ENCODE measurements at regions not wholly inside any gene's neighbourhood (a gene's known extent, or its start where the extent isn't known, plus 50 kb on each side); places are given as distances from the start of the nearest gene placed in this dataset.

DNA sequence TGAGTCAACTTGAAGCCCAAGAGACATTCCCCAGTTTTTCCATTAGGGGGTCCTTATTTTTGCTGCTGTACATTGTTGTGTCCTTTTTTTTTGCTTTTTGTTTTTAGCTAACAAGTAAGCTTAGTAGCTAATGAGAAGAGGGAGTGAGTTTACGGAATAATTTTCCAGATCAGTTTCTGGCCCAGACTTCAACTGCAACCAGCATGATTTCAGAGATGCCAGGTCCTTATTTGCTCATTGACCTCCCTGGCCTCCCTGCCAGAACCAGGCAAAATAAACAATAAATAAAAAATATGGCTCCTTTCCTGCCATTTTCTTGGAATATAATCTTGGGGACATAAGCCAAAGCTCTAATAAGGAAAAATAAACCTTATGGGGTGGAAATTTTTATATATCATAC, 185.9 kb downstream of the FAT3 start:
- Mint-ChIP-seq H3K4me1 (ENCODE audit: low read depth) (peaks cover 18% of the 10 kb centered on the region), H3K9me3 (ENCODE audit: low read depth) (no peaks in the 10 kb centered on the region), H3K27ac (no peak overlapping the region)

DNA sequence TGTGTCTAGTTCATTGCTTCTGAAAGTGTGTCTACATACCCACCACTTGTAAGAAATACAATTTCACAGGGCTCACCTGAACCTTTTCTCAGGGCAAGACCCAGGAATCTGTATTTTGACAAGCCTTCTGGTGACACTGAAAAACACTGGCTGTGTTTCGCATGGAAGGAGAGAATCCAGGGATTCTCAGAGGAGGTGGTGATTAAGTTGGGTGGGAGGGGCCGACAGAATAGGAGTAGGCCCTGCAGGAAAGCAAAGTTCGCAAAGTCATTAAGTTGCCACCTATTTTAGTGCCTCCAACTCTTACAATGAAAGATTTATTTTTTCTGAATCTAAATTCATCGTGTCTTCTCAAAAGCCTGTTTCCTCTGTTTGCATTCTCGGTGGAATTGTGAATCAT, 186.8 kb downstream of the FAT3 start:
- Mint-ChIP-seq H3K4me1 (ENCODE audit: low read depth) (peaks cover 18% of the 10 kb centered on the region), H3K9me3 (ENCODE audit: low read depth) (no peaks in the 10 kb centered on the region), H3K4me3 (ENCODE audit: low read depth) (no peak overlapping the region), H3K36me3 (ENCODE audit: insufficient read depth) (no peaks in the 10 kb centered on the region), H3K27me3 (no peaks in the 10 kb centered on the region), H3K27ac (no peak overlapping the region)
- TF ChIP-seq, protein P1, sequence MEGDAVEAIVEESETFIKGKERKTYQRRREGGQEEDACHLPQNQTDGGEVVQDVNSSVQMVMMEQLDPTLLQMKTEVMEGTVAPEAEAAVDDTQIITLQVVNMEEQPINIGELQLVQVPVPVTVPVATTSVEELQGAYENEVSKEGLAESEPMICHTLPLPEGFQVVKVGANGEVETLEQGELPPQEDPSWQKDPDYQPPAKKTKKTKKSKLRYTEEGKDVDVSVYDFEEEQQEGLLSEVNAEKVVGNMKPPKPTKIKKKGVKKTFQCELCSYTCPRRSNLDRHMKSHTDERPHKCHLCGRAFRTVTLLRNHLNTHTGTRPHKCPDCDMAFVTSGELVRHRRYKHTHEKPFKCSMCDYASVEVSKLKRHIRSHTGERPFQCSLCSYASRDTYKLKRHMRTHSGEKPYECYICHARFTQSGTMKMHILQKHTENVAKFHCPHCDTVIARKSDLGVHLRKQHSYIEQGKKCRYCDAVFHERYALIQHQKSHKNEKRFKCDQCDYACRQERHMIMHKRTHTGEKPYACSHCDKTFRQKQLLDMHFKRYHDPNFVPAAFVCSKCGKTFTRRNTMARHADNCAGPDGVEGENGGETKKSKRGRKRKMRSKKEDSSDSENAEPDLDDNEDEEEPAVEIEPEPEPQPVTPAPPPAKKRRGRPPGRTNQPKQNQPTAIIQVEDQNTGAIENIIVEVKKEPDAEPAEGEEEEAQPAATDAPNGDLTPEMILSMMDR (IDR thresholded peaks at IDR 0.05; ENCODE audit: unreplicated experiment) = no peak
- DNase-seq (ENCODE audit: low spot score, unreplicated experiment) = no peak

More for the DNA sequence above, 185.9 kb downstream of the FAT3 start:
- H3K27me3 Mint-ChIP-seq = no peaks in the 10 kb centered on the region
- H3K4me3 Mint-ChIP-seq (ENCODE audit: low read depth) = no peak overlapping the region
- DNase-seq (ENCODE audit: low spot score, unreplicated experiment) = no peak
- TF ChIP-seq, protein P1 (IDR thresholded peaks at IDR 0.05; ENCODE audit: unreplicated experiment) = no peak
- no peaks in the 10 kb centered on the region for H3K36me3 Mint-ChIP-seq (ENCODE audit: insufficient read depth)

DNA sequence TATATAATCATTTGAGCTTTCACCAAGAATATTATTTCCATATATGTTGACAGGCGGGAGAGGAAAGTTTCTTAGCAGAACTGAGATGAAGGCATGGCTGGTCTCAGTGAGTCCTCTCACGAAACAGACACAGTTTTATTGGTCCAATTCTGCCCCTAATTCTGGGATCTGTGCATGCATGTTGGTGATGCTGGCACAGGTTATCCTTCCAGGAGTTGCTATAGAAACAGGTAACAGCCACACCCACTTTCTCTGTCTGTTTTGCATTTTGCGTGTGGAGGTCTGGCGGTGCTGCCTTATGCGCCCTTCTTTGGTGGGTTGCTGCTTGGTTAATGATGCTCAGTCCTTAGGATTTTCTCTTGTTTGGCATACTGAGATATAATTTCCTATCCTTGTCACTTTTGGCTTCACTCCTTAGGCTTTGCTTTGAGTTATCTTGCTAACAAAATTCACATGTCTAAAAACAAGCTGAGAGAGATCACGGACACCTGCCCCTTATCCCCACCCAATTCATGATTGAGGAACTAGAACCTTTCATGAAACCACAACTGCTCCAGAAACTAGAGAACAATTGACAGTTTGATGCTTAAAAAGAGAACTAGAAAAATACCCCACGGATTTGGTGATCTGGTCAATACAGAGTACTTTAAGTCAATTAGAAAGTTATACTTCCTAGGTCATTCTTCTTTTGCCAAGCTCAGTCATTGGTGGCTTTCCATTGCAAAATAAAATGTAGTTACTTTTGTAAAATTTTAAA, 189.3 kb downstream of the FAT3 start:
- Mint-ChIP-seq H3K27ac (no peak overlapping the region), H3K4me1 (ENCODE audit: low read depth) (peaks cover 11% of the 10 kb centered on the region), H3K4me3 (ENCODE audit: low read depth) (no peak overlapping the region), H3K9me3 (ENCODE audit: low read depth) (no peaks in the 10 kb centered on the region), H3K27me3 (no peaks in the 10 kb centered on the region), H3K36me3 (ENCODE audit: insufficient read depth) (no peaks in the 10 kb centered on the region)
- TF ChIP-seq, protein P1 (IDR thresholded peaks at IDR 0.05; ENCODE audit: unreplicated experiment) = no peak
- no peak for DNase-seq (ENCODE audit: low spot score, unreplicated experiment)

DNA sequence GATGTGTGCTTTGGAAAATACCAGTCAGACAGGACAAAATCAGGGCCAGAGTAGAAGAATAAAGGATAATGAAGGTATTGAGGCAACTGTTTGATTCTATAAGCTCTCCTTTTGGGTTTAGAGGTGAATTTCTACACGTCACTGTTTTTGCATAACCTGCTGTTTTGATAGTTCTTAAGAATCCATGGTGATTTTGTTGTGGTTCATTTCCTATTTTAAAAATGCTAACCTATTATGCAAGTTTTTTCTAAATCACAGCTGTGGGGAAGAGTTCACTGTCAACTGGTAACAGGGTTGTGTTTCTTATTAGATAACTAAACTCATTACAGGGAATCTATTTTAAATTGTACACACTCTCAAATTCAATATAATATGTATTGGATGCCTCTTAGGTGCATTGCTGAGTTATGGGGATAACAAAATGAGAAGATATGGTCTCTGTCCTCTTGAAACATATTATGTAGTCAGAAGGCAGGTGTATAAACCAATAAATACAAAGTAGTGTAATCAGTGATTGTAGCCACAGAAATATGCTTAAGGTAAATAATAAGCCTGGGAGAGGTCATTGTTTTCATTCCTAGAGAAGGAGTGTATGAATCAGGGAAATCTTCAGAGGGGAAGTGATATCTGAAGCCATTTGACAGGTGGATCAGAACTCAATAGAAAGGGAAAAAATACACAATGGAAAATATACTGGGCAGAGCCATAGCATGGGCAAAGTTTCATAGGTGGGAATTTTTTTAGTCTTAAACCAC, 192.5 kb downstream of the FAT3 start:
- H3K27me3 Mint-ChIP-seq = no peaks in the 10 kb centered on the region
- H3K27ac Mint-ChIP-seq = no peak overlapping the region
- DNase-seq (ENCODE audit: low spot score, unreplicated experiment) = no peak
- TF ChIP-seq, protein P1 (IDR thresholded peaks at IDR 0.05; ENCODE audit: unreplicated experiment) = no peak
- no peaks in the 10 kb centered on the region for H3K9me3 Mint-ChIP-seq (ENCODE audit: low read depth)
- no peaks in the 10 kb centered on the region for H3K4me1 Mint-ChIP-seq (ENCODE audit: low read depth)
- H3K36me3 Mint-ChIP-seq (ENCODE audit: insufficient read depth) = no peaks in the 10 kb centered on the region
- H3K4me3 Mint-ChIP-seq (ENCODE audit: low read depth) = no peak overlapping the region

DNA sequence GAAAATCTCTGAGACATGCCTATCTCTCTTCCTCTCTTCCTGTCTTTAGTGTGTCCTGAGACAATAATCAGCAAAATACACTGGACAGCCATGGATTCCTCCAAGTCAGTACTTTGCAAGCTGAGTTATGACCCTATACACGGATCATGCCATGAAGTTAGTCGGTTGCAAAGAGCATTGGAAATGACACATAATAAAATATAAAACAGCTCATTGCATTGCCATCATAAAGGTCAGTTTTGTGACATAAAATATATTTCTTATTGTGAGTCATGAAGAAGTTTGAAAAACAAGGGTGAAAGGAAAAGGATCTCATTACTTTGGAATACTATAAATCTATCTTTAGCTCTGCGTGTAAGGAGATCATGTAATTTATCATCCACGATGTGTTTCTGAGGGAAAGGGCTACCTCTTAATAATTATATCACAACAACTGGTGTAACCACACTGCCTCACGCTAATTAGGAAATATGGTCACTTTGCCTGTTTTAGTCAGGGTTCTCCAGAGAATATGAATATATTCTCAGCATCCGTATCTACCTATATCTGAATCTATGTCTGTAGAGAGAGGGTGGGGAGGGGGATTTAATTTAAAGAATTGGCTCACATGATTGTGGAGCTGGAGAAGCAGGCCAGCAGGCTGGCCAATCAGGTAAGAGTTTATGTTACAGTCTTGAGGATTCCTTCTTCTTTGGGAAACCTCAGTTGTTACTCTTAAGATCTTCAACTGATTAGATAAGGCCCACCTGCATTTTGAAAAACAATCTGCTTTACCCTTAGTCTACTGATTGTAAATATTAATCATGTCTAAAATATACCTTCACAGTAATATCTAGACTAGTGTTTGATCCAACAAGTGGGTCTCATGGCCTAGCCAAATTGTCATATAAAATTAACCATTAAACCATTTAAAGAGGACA, 198.8 kb downstream of the FAT3 start:
- DNase-seq (ENCODE audit: low spot score, unreplicated experiment) = no peak
- H3K36me3 Mint-ChIP-seq (ENCODE audit: insufficient read depth) = no peaks in the 10 kb centered on the region
- H3K4me1 Mint-ChIP-seq (ENCODE audit: low read depth) = no peaks in the 10 kb centered on the region

More for the DNA sequence above, 198.8 kb downstream of the FAT3 start:
- TF ChIP-seq, protein P1 (IDR thresholded peaks at IDR 0.05; ENCODE audit: unreplicated experiment) = no peak
- Mint-ChIP-seq H3K9me3 (ENCODE audit: low read depth) (peaks cover 9% of the 10 kb centered on the region), H3K27me3 (no peaks in the 10 kb centered on the region), H3K4me3 (ENCODE audit: low read depth) (no peak overlapping the region), H3K27ac (no peak overlapping the region)

Data from progenitor cell of endocrine pancreas (in vitro differentiated cells).